ENCODE measurements at regions not wholly inside any gene's neighbourhood (a gene's known extent, or its start where the extent isn't known, plus 50 kb on each side); places are given as distances from the start of the nearest gene placed in this dataset.
A peak's percentile ranks its signal among the peaks of the same experiment; 100 is the strongest.

DNA sequence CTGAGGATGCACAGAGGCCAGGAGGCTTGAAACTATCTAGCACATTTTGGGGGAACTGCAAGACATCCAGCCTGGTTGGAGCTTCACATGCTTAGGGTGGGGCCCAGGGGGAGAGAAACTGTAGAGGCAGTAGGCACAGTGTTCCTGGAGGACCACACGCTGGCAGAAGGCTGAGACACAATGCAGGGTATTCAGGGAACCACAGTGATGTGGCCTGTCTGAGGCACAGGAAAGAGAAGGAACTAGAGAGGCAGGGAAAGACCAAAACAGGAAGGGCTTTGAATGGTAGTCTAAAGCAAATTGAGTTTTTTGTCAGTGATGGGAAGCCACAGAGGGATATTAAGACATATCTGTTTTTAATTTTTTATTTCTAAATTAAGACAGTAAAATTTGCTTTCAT, 100.2 kb upstream of the PRICKLE1 start:
- DNase-seq (ENCODE audit: low read depth), result no peak

DNA sequence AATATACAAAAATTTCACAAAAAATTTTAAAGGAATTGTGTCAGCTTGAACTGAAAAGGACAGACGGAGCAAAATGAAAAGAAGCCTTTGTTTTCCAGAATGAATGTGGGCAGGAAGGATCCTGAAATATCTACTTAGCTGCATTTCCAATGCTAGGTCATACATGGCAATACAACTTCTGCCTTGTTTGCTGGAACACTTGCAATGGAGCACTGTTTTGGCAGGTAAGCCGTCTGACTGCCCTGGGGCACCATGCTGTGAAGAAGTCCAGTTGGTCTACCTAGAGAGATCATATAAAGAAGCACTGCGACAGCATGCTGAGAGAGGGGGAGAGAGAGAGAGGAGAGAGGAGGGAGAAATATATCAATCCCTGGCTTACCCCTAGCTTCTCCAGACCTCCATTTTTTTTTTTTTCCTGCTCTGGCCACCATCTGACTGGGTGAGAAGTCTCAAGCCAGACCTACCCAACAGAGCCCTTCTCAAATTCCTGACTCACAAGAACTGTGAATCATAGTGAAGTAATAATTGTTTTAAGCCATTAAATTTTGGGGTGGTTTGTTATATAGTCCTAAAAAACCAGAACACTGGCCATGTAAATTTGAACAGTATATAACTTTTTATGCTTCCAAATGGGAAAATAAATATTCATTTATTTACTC, 97.1 kb upstream of the PRICKLE1 start:
- DNase-seq (ENCODE audit: low read depth), result peak; percentile 48

DNA sequence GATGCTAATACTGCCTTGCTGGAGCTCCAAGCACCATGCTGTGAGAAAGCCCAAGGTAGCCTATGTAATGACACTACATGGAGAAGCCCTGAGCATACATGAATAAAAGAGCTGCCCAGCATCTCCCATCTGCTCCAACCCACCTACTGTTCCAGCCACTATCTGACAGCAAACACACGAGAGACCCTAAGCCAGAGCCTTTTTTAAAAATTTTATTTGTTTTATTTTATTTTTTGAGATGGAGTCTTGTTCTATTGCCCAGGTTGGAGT, 95.2 kb upstream of the PRICKLE1 start:
- no peak for DNase-seq (ENCODE audit: low read depth)

DNA sequence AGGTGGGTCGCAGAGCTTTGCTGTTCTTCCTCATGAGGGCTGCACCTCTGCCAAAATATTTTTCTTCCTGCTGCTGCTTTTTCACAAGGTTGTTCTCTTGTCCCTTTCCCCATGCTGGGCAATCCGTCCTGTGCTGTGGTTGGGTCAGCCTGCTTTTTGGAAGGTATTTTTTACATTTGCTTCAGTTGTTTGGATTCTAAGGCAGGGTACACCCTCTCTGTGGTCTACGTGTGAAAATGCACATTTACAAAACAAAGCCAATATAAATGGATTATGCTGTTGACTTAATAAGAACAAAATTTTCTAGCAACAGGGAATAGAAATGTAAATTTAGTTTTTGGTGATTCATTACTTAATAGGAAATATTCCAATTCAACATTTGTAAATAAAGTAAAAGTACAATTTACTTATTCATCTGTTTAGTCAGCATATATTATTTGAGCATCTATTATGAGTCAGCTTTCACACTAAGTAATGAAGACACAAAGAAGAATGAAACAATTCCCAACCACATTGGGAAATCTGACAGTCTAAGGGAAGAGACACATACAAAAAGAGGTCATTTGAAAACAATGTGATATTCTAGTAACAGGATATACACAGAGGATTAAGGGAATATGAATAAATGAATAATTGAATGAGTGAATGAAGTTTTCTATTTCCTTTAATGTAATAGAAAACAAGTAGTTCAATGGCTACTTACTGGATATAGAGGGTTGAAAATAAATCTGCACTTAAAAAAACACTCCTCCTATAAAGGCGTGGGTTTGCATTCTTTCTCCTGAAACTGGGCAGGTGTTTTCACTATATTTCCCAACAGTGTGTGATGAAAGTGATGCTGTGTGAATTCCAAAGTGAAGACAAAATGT, 94.6 kb upstream of the PRICKLE1 start:
- peak; percentile 71 for DNase-seq (ENCODE audit: low read depth)

DNA sequence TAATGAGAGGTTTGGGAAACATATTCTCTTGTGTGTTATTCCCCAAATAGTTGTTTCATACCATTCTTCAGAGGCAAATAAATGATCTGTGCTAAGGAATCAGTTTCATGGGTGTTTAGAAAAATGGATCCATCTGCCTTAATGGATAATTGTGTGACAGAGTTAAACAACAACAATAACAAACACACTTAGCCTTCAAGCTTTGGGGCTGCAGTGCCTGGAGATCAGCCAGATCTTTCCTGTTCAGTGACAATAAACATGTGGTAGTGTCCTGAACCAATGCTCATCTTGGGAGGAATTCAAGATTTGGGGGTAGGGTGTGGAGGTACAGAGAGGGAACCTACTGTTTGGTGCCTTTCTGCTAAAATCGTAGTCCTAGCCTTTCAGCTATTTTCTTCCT, 93.7 kb upstream of the PRICKLE1 start:
- DNase-seq (ENCODE audit: low read depth), result no peak

DNA sequence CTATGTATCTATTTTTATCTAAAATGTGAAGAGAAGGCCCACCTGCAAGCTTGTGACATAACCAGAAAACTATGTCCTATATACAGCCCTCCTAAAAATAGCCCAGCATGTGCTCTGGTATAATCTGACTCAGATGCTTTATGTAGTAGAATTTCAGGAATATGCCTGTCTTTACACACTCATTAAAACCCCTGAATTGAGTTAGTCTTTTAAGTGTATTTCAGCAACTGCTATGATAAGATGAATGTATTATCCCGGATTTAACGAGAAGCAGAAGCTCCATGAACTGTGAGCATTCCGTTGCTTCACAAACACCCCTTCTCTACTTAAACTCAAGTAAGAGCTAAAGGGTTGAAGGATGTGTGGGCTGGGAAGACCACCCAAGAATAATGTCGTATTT, 89.9 kb upstream of the PRICKLE1 start:
- peak; percentile 43 for DNase-seq (ENCODE audit: low read depth)

DNA sequence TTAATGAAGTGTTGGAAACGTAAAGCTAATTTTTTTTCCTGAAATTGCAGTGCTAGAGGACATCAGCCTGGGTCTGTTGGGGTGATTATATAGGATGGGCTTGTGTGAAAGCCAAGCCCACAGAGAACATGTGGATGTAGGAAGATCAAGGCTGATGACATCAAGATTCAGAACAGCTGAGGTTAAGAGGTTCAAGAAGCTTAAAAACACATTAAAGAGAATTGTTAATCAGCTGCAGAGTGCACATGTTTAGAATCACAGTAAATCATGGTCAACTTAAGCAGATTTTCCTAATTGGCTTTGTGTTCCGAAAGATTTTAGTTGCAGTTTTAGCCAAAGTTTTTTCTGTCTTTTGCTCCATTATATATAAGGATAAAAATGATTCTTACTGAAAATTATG, 87.9 kb upstream of the PRICKLE1 start:
- no peak for DNase-seq (ENCODE audit: low read depth)

DNA sequence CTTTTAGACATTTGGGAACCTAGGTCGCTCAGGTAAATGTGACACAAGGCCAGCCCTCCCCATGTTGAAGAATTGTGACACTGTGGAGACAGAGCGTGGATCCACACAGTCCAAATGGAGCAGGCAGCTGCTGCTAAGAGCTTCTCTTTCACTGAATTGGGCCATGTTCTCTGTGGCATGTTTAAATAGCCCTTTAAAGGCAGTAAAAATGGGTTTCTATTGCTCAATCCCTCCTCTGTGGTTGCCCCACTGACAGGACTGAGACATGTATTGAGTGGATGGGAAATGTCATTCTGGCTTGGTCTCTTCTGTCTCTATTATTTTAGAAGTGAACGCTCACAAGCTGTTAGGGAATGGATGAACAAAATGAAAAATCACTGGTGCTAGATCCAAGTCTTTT, 84.0 kb upstream of the PRICKLE1 start:
- no peak for DNase-seq (ENCODE audit: low read depth)

DNA sequence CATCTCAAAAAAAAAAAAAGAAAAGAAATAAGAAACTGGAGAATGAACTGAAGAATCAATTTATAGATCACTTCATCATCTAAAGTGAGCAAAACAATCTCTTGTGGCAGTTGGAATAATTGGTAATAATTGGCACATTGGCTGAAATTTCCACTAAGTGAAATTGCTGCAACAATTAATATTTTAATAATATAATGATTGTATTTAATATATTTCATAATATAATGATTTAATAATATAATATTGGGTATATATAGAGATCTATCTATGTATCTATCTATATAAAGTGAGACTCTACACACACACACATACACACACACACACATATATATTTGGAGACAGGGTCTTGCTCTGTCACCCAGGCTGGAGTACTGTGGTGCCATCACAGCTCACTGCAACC, 81.2 kb upstream of the PRICKLE1 start:
- no peak for DNase-seq (ENCODE audit: low read depth)

DNA sequence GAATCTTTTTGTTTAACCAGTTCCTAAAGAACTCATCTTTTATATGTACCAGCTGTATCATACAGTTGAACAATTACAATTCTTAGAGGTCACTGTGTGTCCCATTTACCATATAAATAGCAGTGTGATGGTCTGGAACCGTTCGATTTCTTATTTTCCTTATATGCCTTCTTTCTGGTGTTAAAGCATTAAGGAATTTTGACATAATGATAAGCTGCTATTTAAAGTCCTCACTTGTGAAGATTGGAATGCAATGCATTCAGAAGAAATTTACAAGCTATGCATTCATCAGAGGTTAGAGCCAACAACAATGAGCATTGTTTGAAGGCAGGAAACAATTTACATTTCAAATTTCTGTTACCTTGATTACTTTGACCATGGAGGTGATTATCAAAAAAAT, 80.0 kb upstream of the PRICKLE1 start:
- DNase-seq (ENCODE audit: low read depth), result no peak

DNA sequence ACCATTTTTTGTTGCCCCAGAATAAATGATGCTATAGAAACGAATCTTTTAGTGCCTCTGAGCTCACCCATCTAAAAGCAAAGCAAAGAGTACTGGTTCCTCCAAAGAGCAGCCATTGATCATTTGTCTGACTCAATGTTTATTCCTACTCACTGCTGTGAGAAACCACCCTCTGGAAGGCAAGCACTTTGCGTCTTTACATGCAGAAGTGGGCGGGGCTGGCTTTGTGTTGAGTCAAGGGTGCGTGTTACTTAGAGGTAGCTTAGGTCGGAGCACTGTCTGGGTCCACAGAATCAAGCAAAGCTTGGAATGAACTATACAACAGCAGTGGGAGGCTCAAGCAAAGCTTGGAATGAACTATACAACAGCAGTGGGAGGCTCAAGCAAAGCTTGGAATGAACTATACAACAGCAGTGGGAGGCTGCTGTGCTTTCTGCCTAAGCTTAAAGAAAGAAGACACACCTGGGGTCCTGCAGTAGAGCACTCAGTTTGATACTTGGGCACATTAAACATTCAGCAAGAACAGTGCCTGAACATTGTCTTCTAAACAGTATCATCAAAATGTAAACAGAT, 77.2 kb upstream of the PRICKLE1 start:
- DNase-seq (ENCODE audit: low read depth), result no peak

DNA sequence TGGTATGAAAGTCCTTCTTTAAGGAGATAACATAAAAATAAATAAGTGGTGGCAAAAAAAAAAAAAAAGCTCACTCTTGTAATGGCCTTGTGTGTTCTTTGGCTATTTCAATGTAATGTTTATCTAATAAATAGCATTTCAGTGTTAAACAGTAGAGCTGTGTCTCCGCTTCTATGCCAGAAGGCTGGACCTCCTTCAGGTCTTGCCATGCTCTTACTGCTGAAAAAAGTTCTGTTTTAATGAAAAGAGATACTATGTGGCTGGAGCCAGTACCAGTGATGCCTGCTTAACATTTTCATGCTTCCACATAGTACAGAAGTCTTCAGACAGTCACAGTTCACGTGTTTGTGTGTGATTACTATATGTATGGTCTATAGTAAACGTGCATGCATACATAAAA, 74.1 kb upstream of the PRICKLE1 start:
- no peak for DNase-seq (ENCODE audit: low read depth)

DNA sequence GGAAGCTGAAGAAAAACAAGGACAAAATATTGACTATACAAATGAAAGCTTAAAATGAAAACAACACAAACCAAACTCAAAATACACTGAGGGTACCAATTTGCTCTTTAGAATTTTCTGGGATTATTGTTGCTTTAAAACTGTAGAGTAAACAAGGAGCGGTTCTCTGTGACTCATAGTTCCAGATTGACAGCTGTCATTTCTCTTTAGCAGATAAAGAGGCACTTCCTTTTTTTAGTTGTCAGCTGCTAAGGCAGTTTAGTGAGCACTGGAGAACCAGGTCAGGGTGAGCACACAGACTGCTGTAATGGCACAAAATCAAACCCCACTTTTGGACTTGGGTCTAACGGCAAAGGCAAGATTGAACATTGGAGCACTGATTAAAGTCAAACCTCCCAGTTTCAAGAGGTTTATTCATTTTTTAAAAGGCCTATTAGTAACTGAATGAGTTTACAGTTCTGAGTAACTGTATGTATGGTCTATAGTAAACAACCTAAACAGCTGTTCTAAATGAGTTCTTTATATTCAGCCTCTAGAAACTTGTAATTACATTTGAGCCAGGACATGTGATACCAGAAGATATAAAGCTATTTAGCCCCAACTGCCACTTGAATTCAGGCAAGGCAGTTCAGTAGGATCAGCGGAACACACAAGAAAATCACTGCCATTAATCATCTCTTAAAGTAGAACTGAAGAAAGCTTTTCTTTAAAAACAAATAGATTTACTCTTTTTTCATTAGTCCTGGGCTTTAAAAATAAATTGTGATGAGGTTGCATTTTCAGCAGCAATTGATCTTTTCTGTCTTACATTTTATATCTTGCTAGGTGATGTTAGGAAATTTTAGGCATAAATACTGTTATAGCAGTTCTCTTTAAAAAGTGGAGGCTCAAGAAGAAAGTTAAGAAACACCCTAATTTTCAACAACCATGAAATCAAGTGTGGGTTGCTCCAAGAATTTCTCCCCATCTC, 71.7 kb upstream of the PRICKLE1 start:
- no peak for DNase-seq (ENCODE audit: low read depth)

DNA sequence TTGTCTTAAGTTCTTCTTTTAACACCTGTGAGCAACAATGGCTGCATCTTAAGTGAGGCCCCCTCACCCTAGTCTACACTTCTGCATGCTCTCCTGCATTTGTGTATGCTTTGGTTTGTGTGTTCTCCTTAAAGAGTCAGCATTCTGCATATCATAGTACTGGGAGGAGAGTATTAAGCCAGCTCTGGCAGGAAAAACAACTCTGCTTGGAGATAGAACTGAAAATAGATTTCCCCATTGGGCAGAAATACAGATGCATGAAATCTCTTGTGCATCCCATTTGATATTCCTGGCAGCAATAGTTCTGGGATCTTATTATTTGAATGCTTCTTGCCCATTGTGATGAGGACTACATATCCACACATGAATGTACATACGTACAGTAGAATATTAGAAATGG, 70.6 kb upstream of the PRICKLE1 start:
- no peak for DNase-seq (ENCODE audit: low read depth)

DNA sequence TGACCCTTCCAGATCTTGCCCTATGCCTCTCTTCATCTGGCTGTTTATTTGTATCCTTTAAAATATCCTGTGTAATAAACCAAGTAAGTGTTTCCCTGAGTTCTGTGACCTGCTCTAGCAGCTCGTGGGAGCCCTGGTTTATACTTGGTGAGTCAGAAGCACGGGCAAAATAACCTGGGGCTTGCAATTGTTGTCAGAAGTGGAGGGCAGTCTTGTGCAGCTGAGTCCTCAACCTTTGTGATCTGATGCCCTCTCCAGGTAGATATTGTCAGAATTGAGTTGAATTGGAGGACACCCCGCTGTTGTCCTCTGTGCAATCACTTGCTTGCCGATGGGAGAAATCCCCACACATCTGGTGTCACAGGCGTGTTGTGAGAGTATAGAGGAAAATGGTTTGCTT, 62.5 kb upstream of the PRICKLE1 start:
- no peak for DNase-seq (ENCODE audit: low read depth)

DNA sequence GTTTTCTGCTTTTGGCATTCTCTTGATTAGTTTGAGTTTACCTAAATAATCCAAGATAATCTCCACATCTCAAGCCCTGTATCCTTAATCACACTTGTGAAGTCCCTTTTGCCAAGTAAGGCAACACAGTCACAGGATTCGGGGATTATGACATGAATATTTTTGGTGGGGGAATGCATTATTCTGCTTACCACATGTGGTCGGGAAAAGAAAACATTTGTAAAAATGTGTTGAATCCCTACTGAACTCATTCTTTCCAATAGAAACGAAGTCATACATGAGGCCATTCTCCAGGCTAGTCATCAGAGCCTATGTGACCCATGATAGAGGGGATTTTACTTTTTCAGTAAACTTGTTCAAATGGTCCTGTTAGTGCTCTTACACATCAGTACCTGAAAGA, 58.5 kb upstream of the PRICKLE1 start:
- peak; percentile 21 for DNase-seq (ENCODE audit: low read depth)

DNA sequence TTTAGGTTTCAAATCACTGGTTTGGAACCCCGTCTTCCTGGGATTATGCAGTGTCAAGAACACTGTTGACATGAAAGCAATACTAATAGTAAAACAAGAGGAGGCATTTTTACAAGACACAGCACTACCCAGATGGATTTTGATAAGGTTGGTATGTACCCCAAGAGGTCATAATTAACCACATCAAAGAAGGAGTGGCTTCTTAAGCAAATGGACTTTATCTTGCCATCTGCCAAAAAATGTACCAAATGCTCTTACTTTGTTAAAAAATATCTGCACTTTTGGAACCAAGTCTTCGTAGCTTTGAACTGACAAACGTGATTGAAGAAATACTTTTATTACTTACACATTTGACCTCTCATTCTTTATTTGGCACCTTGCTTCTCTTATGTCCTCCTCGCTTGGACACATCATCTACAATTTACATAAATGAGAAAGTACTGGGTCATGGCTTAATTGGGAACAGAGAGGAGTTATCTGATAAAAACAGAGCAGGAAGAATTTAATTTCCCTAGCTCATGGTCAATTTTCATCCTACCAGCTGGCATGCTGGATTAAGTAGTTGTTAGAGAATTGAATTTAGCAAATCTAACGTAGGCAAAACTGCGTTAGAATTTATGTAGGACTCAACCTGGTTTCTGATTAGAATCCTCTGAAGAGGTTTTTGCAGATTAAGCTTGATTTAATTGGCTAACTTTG, 54.5 kb upstream of the PRICKLE1 start:
- DNase-seq (ENCODE audit: low read depth), result no peak

DNA sequence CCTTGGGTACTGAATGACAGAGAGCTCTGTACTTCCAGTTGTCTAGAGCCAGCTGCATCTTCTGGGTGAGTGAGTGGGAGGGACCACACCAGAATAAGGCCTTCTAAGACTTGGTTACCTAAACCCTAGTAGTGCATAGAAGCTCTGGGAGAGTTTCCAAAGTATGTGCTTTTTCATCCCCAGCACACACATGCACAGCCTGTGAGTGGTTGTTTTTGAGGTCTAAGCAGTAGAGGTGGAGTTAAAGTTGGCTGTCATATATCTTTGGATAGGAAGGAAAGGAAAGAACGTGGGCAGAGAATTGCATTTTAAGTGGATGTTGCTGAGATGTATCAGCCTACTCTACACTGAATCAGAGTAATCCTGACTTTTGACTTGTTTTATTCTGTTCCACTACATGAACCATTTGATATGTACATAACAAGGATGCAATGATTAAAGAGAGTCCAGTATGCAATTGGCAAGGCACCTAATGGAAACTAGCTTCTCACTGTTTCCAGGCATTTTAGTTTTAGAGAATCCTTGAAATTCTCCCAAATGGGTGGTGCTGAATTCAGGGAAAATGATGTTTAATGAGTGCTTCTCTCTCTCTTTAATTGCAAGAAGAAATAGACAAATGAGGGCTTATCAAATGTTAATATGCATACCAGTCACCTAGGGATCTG, 51.8 kb upstream of the PRICKLE1 start:
- no peak for DNase-seq (ENCODE audit: low read depth)

DNA sequence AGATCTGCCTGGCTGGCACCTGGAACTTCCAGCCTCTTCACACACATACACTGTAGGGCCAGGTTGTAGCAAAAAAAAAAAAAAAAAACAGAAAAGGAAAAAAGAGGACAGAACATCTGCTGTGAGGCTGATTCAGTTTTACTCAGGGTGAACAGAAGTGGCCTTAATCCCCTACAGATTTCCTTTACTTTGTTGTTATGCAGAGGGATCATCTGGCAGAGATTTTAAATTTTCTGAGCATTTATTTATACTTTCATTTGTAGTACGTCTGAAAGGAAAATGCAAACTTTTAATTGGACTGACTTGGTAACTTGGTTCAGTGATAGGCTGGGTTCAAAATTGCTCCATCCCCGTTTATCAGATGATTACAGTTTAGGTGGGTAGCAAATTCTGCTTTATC, 50.8 kb upstream of the PRICKLE1 start:
- DNase-seq (ENCODE audit: low read depth), result no peak

DNA sequence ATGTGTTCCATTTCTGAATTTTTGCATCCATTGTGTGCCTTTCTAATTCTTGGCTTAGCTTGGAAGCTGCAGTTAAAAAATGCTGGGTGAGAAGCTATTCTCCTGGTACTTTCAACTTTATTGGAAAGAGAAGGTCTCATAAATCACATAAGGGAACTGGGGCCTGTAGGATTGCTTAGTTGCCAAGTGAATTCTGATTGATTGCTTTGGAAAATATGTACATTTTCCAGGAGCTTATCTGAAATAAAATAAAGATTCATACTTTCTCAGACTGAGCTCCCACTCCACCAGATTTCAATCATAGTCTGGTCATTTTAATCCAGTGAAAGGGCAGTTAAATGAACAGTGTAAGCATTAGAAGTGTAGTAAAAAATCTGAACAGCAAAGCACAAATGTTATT, 50.0 kb upstream of the PRICKLE1 start:
- DNase-seq (ENCODE audit: low read depth), result no peak

Measured in LHCN-M2 (cell line).